SK-N-SH (cell line): ENCODE measurements at regions not wholly inside any gene's neighbourhood (a gene's known extent, or its start where the extent isn't known, plus 50 kb on each side); places are given as distances from the start of the nearest gene placed in this dataset.

Experiments
- CTCF ChIA-PET: fragments of 300-600, 350-600 bp; formaldehyde crosslinking; extraction: SDS; loops from one replicate; lab custom pipeline; 2021; lab: Yijun Ruan, JAX
- POLR2A ChIA-PET: fragments of 350-600 bp; sonication (Branson Sonifier 250); formaldehyde crosslinking; extraction: SDS; loops from one replicate; lab custom pipeline; 2020; ENCODE audit warnings: antibody characterized with exemption, inconsistent platforms; lab: Yijun Ruan, JAX
- DNase-seq: peaks from one replicate; pipeline ENCODE4 v3.0.0; 2012
- H2AFZ ChIP-seq: fragments of 200-600 bp; sonication (generic); 2 replicates; pipeline ENCODE4 v1.8.1; 2016; ENCODE audit warnings: antibody characterized with exemption, mild to moderate bottlenecking, low read depth
- H3F3A ChIP-seq: fragments of 200-600 bp; sonication (generic); replicated peaks from 2 replicates; pipeline ENCODE3; 2016; ENCODE audit warnings: antibody characterized with exemption, mild to moderate bottlenecking; ENCODE audit not compliant: insufficient read depth
- H3K27ac ChIP-seq, 2 experiments: fragments of 200-500 bp in 1 of 2; fragments of 200-600 bp in 1 of 2; sonication (Bioruptor generic) in 1 of 2; sonication (generic), shearing (Covaris generic) in 1 of 2; 2 replicates each; pipeline versions ENCODE4 v1.5.1 to v1.6.1; 2014 to 2016; ENCODE audit warnings: low read depth in 2 of 2, inconsistent platforms in 1 of 2, low read length in 1 of 2, mild to moderate bottlenecking in 1 of 2, mixed read lengths in 1 of 2
- H3K27me3 ChIP-seq: fragments of 200-600 bp; sonication (generic), shearing (Covaris generic); 2 replicates; pipeline ENCODE4 v1.6.1; 2016; ENCODE audit warnings: mixed run types; ENCODE audit not compliant: insufficient read depth
- H3K36me3 ChIP-seq, 2 experiments: fragments of 200-500 bp in 1 of 2; fragments of 200-600 bp in 1 of 2; sonication (Bioruptor generic) in 1 of 2; sonication (generic) in 1 of 2; replicated peaks in 1 of 2; 2 replicates each; pipeline versions ENCODE3 to v1.5.1; 2014 to 2016; ENCODE audit warnings: low read length in 1 of 2, mild to moderate bottlenecking in 1 of 2; ENCODE audit not compliant: insufficient read depth in 2 of 2, control insufficient read depth in 1 of 2
- H3K4me1 ChIP-seq, 2 experiments: fragments of 200-500 bp in 1 of 2; fragments of 200-600 bp in 1 of 2; sonication (Bioruptor generic) in 1 of 2; sonication (generic), shearing (Covaris generic) in 1 of 2; 2 replicates each; pipeline versions ENCODE4 v1.5.1 to v1.6.1; 2014 to 2016; ENCODE audit warnings: low read depth in 1 of 2, low read length in 1 of 2, mixed run types in 1 of 2; ENCODE audit not compliant: insufficient read depth in 2 of 2, control insufficient read depth in 1 of 2
- H3K4me2 ChIP-seq: fragments of 200-600 bp; sonication (generic), shearing (Covaris generic); 2 replicates; pipeline ENCODE4 v1.6.1; 2017; ENCODE audit warnings: mixed run types
- H3K4me3 ChIP-seq, 2 experiments: fragments of 200-500 bp in 1 of 2; fragments of 200-600 bp in 1 of 2; sonication (Bioruptor generic) in 1 of 2; sonication (generic), shearing (Covaris generic) in 1 of 2; 2 replicates each; pipeline versions ENCODE4 v1.5.1 to v1.8.1; 2014 to 2016; ENCODE audit warnings: low read depth in 2 of 2, inconsistent platforms in 1 of 2, low read length in 1 of 2, mild to moderate bottlenecking in 1 of 2, mixed read lengths in 1 of 2, moderate library complexity in 1 of 2
- H3K79me2 ChIP-seq: fragments of 200-600 bp; sonication (generic); 2 replicates; pipeline ENCODE4 v1.8.1; 2017; ENCODE audit warnings: mild to moderate bottlenecking; ENCODE audit not compliant: insufficient read depth
- H3K9ac ChIP-seq: fragments of 200-600 bp; sonication (generic); 2 replicates; pipeline ENCODE4 v1.6.1; 2017; ENCODE audit warnings: mixed run types
- H3K9me2 ChIP-seq: fragments of 200-600 bp; sonication (generic); 2 replicates; pipeline ENCODE4 v1.6.1; 2017; ENCODE audit warnings: mixed run types
- H3K9me3 ChIP-seq: fragments of 200-600 bp; sonication (generic); 2 replicates; pipeline ENCODE4 v1.6.1; 2017; ENCODE audit warnings: mixed run types, mild to moderate bottlenecking, moderate library complexity
- H4K20me1 ChIP-seq: fragments of 200-600 bp; sonication (generic); 2 replicates; pipeline ENCODE4 v1.6.1; 2017; ENCODE audit warnings: mild to moderate bottlenecking, mixed run types; ENCODE audit not compliant: insufficient read depth
- CHD2 ChIP-seq: fragments of 150-350 bp; IDR thresholded peaks from 2 replicates; pipeline ENCODE4 v1.6.1; 2018; ENCODE audit warnings: low read length; ENCODE audit not compliant: partially characterized antibody
- EP300 ChIP-seq, 2 experiments: IDR thresholded peaks; 2 replicates each; pipeline versions ENCODE4 v1.4.0 to v1.6.1; 2012; ENCODE audit warnings: borderline replicate concordance in 1 of 2, low read depth in 1 of 2, low read length in 1 of 2
- EZH2phosphoT487 ChIP-seq: fragments of 200-600 bp; sonication (generic); IDR thresholded peaks from 2 replicates; pipeline ENCODE4 v1.6.1; 2017; ENCODE audit warnings: low read depth, mixed run types, mild to moderate bottlenecking, antibody characterized with exemption, moderate library complexity, borderline replicate concordance
- GATA2 ChIP-seq: sonication (generic); formaldehyde crosslinking; IDR thresholded peaks from 2 replicates; pipeline ENCODE4 v1.5.0; 2020; ENCODE audit warnings: mild to moderate bottlenecking, missing genetic modification reagents
- JUND ChIP-seq: IDR thresholded peaks from 2 replicates; pipeline ENCODE4 v1.4.0; 2012
- MEF2A ChIP-seq: IDR thresholded peaks from 2 replicates; pipeline ENCODE4 v1.4.0; 2012; ENCODE audit warnings: low read depth, borderline replicate concordance
- MXI1 ChIP-seq: IDR thresholded peaks from 2 replicates; pipeline ENCODE4 v1.6.1; 2012; ENCODE audit warnings: mild to moderate bottlenecking, low read depth, low read length, improper control_type of control experiment
- NRF1 ChIP-seq: IDR thresholded peaks from 2 replicates; pipeline ENCODE4 v1.6.1; 2012; ENCODE audit warnings: low read depth, mild to moderate bottlenecking, low read length
- POLR2AphosphoS5 ChIP-seq: IDR thresholded peaks from 2 replicates; pipeline ENCODE4 v1.6.1; 2012; ENCODE audit warnings: low read depth, low read length
- RCOR1 ChIP-seq: fragments of 150-350 bp; IDR thresholded peaks from 2 replicates; pipeline ENCODE4 v1.6.1; 2017; ENCODE audit warnings: antibody characterized with exemption, low read length
- RXRA ChIP-seq: IDR thresholded peaks from 2 replicates; pipeline ENCODE4 v1.4.0; 2012; ENCODE audit warnings: low read depth, mild to moderate bottlenecking, borderline replicate concordance
- SIN3A ChIP-seq: IDR thresholded peaks from 2 replicates; pipeline ENCODE4 v1.6.1; 2012; ENCODE audit warnings: low read depth, mild to moderate bottlenecking, low read length, moderate library complexity, borderline replicate concordance
- TCF12 ChIP-seq: IDR thresholded peaks from 2 replicates; pipeline ENCODE4 v1.4.0; 2012
- WGBS: methylation state at CpG from one replicate; pipeline ENCODE4 v1.1.6; 2017; ENCODE audit warnings: low lambda C conversion rate; 5-methylcytosine and 5-hydroxymethylcytosine counted together
- TF ChIP-seq, protein P1 (sequence below): fragments of 200-600 bp; sonication (generic); IDR thresholded peaks from 2 replicates; pipeline ENCODE4 v1.6.1; 2017; ENCODE audit warnings: antibody characterized with exemption, mild to moderate bottlenecking, moderate library complexity
- TF ChIP-seq, protein P2 (sequence below): fragments of 150-350 bp; IDR thresholded peaks from 2 replicates; pipeline ENCODE4 v1.6.1; 2016; ENCODE audit warnings: mild to moderate bottlenecking, low read depth, low read length
- TF ChIP-seq, protein P3 (sequence below): fragments of 150-350 bp; IDR thresholded peaks from 2 replicates; pipeline ENCODE4 v1.6.1; 2017; ENCODE audit warnings: antibody characterized with exemption, low read length, low read depth, borderline replicate concordance
- TF ChIP-seq, protein P4 (sequence below): IDR thresholded peaks from 2 replicates; pipeline ENCODE4 v1.6.1; 2012; ENCODE audit warnings: mild to moderate bottlenecking, low read depth, low read length, moderate library complexity
- TF ChIP-seq, protein P5 (sequence below): IDR thresholded peaks from 2 replicates; pipeline ENCODE4 v1.4.0; 2012; ENCODE audit warnings: low read depth, borderline replicate concordance
- TF ChIP-seq, protein P6 (sequence below): IDR thresholded peaks from 2 replicates; pipeline ENCODE4 v1.4.0; 2012; ENCODE audit warnings: low read depth

DNA sequence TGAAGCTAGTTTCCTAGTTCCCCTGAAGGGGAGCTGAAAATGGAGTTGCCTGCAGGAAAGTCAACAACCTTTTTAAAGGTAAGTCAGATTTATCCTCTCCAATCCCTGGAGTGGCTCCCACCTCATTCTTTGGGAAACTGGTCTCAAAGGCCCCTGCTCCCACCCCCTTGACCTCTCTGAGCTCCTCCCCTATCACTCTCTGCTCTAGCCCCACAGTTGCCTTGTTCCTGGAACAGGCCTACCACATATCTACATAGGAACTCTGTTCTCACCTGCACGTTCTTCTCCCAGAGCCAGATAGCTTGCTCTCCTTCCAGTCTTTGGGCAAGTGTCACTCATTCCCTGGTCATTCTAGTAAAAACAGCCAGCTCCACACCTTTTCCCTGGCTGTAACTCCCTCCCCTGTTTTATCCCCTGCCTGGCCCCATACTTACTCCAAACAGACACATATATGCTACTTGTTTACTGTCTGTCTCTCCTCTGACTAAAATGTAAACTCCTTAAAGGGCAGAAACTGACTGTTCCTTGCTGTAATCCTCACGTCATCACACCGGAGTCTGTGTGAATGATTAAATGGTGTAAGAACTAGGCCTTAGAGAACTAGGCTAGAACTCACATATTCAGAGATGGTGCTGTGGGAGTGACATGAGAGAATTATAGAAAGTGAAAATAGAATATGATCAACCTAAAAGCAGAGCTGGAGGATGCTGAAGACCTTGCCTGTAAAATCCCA is 53.3 kb downstream of the TCF20 start:
- H3K36me3 ChIP-seq, result peaks cover 0 to 13% of the 10 kb centered on the region in 2 experiments
- DNase-seq, result no peak
- TF ChIP-seq, protein P1, sequence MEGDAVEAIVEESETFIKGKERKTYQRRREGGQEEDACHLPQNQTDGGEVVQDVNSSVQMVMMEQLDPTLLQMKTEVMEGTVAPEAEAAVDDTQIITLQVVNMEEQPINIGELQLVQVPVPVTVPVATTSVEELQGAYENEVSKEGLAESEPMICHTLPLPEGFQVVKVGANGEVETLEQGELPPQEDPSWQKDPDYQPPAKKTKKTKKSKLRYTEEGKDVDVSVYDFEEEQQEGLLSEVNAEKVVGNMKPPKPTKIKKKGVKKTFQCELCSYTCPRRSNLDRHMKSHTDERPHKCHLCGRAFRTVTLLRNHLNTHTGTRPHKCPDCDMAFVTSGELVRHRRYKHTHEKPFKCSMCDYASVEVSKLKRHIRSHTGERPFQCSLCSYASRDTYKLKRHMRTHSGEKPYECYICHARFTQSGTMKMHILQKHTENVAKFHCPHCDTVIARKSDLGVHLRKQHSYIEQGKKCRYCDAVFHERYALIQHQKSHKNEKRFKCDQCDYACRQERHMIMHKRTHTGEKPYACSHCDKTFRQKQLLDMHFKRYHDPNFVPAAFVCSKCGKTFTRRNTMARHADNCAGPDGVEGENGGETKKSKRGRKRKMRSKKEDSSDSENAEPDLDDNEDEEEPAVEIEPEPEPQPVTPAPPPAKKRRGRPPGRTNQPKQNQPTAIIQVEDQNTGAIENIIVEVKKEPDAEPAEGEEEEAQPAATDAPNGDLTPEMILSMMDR, result no peak
- no peak for TF ChIP-seq JUND
- no peak for TF ChIP-seq POLR2AphosphoS5
- TF ChIP-seq, protein P2, sequence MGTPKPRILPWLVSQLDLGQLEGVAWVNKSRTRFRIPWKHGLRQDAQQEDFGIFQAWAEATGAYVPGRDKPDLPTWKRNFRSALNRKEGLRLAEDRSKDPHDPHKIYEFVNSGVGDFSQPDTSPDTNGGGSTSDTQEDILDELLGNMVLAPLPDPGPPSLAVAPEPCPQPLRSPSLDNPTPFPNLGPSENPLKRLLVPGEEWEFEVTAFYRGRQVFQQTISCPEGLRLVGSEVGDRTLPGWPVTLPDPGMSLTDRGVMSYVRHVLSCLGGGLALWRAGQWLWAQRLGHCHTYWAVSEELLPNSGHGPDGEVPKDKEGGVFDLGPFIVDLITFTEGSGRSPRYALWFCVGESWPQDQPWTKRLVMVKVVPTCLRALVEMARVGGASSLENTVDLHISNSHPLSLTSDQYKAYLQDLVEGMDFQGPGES, result no peak
- no peak for TF ChIP-seq EZH2phosphoT487
- TF ChIP-seq RXRA, result no peak
- no peak for TF ChIP-seq EP300 (IDR thresholded peaks at IDR 0.05; ENCODE audit: borderline replicate concordance in 1 of 2, low read depth in 1 of 2, low read length in 1 of 2)
- no peak for TF ChIP-seq TCF12
- no peak for TF ChIP-seq GATA2 (CRISPR knock-in tag)
- TF ChIP-seq MXI1, result no peak
- TF ChIP-seq MEF2A, result no peak
- TF ChIP-seq, protein P3, sequence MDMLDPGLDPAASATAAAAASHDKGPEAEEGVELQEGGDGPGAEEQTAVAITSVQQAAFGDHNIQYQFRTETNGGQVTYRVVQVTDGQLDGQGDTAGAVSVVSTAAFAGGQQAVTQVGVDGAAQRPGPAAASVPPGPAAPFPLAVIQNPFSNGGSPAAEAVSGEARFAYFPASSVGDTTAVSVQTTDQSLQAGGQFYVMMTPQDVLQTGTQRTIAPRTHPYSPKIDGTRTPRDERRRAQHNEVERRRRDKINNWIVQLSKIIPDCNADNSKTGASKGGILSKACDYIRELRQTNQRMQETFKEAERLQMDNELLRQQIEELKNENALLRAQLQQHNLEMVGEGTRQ, result no peak
- TF ChIP-seq, protein P4, sequence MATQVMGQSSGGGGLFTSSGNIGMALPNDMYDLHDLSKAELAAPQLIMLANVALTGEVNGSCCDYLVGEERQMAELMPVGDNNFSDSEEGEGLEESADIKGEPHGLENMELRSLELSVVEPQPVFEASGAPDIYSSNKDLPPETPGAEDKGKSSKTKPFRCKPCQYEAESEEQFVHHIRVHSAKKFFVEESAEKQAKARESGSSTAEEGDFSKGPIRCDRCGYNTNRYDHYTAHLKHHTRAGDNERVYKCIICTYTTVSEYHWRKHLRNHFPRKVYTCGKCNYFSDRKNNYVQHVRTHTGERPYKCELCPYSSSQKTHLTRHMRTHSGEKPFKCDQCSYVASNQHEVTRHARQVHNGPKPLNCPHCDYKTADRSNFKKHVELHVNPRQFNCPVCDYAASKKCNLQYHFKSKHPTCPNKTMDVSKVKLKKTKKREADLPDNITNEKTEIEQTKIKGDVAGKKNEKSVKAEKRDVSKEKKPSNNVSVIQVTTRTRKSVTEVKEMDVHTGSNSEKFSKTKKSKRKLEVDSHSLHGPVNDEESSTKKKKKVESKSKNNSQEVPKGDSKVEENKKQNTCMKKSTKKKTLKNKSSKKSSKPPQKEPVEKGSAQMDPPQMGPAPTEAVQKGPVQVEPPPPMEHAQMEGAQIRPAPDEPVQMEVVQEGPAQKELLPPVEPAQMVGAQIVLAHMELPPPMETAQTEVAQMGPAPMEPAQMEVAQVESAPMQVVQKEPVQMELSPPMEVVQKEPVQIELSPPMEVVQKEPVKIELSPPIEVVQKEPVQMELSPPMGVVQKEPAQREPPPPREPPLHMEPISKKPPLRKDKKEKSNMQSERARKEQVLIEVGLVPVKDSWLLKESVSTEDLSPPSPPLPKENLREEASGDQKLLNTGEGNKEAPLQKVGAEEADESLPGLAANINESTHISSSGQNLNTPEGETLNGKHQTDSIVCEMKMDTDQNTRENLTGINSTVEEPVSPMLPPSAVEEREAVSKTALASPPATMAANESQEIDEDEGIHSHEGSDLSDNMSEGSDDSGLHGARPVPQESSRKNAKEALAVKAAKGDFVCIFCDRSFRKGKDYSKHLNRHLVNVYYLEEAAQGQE, result no peak
- TF ChIP-seq, protein P5, sequence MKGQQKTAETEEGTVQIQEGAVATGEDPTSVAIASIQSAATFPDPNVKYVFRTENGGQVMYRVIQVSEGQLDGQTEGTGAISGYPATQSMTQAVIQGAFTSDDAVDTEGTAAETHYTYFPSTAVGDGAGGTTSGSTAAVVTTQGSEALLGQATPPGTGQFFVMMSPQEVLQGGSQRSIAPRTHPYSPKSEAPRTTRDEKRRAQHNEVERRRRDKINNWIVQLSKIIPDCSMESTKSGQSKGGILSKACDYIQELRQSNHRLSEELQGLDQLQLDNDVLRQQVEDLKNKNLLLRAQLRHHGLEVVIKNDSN, result no peak
- TF ChIP-seq, protein P6, sequence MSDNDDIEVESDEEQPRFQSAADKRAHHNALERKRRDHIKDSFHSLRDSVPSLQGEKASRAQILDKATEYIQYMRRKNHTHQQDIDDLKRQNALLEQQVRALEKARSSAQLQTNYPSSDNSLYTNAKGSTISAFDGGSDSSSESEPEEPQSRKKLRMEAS, result no peak
- TF ChIP-seq SIN3A, result no peak
- no peak for TF ChIP-seq CHD2
- no peak for TF ChIP-seq RCOR1
- no peak for TF ChIP-seq NRF1
- TF ChIP-seq, all 33 proteins: peak for 0
- Histone ChIP-seq H3K4me2 (no peak overlapping the region), H3K9ac (no peak overlapping the region), H2AFZ (no peak overlapping the region), H3K79me2 (peaks cover 9% of the 10 kb centered on the region; the same call in 1 of the 2 replicates), H3K4me1 (no peaks in the 10 kb centered on the region; a peak in 1 of 4 replicates), H3K9me2 (no peaks in the 10 kb centered on the region), H3K9me3 (no peaks in the 10 kb centered on the region), H3K27me3 (no peaks in the 10 kb centered on the region), H4K20me1 (peaks cover 23% of the 10 kb centered on the region), H3K27ac (no peak overlapping the region), H3K4me3 (no peak overlapping the region), H3F3A (no peaks in the 10 kb centered on the region)
- CTCF ChIA-PET, result no interaction called here
- WGBS, result 92% methylated on average over 3 of the region's 3 CpGs
- POLR2A ChIA-PET, result no interaction called here
